Glomerular endothelial cell (primary cell): ENCODE measurements at regions not wholly inside any gene's neighbourhood (a gene's known extent, or its start where the extent isn't known, plus 50 kb on each side); places are given as distances from the start of the nearest gene placed in this dataset.
"Not testable (repeated sequence)": the region's sequence is repeated elsewhere in the genome, so short reads cannot be mapped to it uniquely, and the experiment has no call there.

Source experiments
- DNase-seq: peaks from one replicate; pipeline ENCODE4 v3.0.0-alpha.2; 2011; ENCODE audit warnings: low read depth, low spot score; ENCODE audit errors: extremely low read depth

DNA sequence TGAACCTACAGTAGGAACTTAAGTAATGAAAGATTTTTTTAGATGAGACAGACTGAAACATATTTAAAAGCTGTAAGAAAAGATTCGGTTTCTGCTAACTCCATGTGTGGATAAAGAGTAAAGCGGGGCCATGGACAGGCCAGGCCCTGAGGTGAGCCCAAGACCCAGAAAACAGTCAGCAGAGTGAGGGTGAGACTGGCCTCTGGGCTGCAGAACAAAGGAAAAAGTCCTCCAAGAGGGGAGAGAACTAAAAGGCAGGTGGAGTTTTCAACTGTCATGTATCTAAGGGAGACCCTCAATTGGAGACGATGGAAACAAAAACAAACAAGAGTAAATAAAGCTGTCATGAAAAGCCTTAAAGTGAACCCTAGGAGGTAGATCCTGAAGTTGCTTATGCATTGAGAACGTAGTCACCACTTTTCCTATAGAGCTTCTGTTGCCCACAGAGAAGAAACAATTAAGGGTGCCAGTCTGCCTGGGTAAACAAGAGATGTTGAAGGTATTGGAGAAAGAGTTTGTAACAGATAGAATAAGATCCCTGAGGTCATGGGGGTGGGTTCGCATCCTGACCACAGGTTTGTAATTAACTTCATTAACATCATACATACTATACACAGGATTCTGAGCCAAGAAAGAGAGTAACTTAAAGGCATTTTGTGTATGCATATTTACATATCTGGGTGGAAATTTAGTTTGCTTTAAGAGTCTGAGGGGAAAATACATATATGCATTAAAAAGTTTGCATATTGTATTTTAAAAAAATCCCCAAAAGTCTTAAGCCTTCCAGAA is 268.7 kb upstream of the PDE3A start:
- no peak for DNase-seq

DNA sequence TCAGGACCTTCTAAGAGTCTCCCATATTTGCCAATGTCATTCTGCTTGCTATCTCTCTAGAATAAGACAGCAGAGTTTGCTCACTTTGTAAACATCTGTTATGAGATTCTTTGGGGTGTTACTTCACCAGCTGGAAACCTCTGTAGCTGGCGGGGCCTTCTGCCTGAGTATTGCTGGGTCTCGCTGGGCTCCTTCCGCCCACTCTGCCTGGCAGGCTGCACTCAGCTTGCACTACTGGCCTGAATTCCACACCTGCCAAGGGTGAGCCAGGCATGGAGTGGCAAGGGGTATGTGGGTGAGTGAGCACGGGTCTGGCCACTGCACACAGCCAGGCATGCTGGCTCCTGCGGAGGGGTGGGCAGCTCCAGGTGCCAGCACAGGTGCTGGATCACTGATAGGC is 267.3 kb upstream of the PDE3A start:
- no peak for DNase-seq

DNA sequence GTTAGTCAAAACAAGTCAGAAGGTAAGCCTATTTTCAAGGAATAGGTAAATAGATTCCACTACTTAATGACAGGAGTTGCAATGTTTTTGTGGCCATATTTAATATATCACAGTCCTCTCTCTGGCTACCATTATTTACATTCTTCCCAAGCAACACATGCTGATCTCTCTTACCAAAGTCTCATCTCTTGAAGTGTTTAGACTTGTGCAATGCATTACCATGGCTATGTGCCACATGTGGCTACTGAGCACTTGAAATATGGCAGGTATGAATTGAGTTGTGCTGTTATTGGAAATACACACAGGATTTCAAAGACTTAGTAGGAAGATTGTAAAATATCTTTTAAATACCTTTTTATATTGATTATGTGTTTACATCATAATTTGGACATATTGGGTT is 262.4 kb upstream of the PDE3A start:
- DNase-seq = no peak

DNA sequence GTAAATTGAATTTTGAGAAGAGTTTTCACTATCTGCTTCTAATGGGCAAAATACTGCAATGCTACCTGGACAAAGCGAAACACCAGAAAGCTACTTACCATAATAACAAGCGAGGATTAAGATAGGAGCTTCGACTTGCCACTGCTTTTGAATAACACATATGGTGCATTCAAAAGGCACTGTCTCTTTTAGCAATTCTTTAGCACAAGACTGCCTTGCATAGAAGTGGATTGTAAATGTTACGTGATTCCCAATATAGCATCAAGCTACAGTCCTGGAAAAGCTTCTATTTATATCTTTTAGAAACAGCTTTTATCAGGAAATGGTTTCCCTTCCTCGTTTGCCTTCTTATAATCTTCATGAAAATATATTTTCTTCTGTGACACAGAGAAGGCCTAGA is 258.7 kb upstream of the PDE3A start:
- no peak for DNase-seq

DNA sequence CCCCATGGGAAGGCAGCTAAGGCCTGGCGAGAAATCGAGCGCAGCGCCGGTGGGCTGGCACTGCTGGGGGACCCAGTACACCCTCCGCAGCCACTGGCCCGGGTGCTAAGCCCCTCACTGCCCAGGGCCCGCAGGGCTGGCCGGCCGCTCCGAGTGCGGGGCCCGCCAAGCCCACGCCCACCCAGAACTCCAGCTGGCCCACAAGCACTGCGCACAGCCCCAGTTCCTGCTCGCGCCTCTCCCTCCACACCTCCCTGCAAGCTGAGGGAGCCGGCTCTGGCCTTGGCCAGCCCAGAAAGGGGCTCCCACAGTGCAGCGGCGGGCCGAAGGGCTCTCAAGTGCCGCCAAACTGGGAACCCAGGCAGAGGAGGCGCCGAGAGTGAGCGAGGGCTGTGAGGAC is 253.0 kb upstream of the PDE3A start:
- not testable (repeated sequence) for DNase-seq

DNA sequence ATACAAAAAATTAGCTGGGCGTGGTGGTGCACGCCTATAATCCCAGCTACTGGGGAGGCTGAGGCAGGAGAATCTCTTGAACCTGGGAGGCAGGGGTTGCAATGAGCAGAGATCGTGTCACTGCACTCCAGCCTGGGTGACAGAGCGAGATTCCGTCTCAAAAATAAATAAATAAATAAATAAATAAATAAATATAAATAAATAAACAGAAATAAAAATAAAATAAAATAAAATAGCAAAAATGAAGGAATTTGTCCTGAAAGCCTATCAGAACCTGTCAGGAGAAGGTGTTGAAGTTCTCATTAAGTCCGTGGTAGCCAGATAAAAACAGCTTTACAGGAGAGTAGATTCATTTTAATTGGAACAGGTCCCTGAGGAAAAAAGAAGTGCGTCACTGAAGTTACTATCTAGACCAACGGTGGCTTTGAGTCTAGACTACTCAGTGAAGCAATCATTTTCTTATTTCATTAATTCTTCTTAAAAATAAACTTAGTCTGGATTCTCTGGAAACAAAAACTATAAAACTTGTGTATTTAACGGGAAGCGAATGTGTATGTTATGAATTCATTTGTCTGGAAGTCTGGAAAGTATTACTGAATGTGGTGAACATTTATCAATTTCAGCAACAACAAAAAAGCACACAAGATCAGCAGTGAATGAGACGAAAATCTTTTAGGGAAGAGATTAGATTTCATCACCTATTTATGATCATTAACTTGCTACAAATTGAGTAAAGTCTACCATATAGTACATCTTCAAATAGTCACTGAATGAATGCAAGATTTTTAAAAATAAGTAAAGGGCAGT is 248.5 kb upstream of the PDE3A start:
- peak; percentile 18 for DNase-seq

DNA sequence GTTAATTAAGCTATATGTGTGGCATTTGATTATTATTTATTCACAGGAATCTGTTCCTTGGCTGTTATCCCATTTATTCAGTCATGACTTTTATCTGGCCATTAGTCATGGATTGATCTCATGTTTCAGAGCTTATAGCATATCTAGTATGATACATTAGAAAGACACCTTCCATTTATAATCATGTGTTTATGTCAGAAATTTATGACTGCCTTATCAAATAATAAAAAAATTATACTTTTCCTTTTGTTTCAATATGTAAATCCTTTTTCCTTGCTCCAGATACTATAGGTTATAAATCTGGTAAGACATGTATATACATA is 248.0 kb upstream of the PDE3A start:
- DNase-seq = no peak

DNA sequence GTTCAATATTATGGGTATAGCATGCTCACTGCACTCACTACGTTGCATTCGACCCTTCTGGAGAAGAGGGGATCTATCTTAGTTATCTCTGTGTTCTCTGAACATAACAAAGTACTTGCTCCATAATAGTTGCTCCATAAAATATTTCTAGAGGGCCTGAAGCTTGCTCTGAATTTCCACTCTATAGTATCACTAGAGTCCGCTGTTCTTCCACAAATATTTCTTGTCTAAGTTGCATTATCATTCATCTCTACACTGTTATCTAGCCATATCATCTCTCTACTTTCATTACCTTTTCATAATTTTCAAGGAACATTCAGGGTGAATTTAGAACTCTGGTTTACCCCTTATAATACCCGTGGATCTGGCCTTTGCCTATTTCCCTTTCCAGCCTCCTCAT is 246.1 kb upstream of the PDE3A start:
- DNase-seq = no peak

DNA sequence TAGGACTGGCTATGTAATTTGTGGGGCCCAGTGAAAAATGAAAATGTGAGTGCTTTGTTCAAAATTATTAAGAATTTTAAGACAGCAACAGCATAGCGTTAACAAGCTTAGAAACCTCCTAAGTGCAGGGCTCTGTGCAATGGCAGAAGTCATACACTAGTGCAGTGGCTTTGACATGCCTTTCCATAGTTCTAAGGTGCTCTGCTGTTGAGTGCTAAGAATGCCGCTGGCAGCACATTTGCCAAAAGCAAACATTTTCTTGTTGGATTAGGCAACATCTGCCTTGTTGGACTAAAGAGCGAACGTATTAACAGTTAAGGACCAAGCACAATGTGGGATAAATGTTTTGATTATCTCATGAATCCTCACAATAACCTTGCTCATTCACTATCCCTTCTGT is 244.9 kb upstream of the PDE3A start:
- no peak for DNase-seq

DNA sequence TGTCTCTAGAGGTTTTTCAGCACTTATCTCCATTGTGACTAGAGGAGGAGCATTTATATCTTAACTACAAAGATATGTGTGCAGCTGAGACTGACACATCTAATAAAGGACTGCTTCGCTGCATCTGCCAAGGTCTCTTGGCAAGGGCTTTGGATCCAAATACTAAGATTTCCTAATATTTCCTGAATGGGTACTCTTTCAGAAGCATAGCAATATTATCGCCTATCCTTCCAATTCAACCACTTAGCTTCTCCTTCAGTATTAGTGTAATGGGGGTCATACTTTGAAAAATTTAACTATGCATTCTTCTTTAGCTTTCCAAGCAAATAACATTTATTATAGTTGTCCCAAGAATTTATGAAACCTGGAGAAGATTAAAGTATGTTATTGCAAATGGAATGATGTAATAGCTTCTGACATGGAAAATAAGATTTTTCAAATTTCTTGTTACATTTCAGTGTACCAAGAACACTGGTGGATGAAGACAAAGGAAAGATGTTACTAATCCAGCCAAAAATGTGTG is 243.0 kb upstream of the PDE3A start:
- no peak for DNase-seq

DNA sequence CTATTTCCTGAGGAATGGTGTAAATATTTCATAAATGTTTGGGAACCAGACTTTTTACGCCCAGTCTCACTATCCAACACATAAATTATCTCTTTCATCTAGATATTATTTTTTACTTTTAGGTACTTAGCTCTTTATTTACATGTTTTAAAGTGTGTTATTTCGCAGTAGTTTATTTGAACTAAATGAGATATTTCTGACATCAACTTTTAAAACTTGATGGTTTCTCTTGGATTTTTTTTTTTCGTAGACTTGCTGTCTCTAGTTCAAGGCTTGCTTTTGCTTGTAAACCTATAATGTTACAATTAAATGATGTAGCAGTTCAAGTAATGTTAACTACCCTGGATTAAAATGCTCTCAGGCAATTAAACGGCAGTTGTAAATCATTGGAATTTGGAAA is 241.7 kb upstream of the PDE3A start:
- DNase-seq = no peak

DNA sequence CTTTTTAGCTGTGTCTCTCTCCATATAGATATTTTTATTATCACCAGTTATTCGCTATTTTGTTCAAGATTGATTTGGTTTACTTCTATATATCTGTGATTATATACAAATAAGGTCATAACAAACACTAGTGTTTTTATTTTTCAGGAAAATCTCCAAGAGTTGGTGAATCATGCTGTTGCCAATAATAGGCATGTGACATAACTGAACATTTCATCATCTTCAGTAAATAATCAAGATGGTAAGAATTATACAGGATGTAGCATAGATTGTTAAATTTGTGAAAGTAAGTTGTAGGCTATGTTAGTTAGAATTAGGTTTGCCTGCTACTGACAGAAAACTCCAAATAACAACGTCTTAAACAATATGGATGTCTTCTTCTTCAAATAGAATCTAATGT is 240.9 kb upstream of the PDE3A start:
- DNase-seq = no peak

DNA sequence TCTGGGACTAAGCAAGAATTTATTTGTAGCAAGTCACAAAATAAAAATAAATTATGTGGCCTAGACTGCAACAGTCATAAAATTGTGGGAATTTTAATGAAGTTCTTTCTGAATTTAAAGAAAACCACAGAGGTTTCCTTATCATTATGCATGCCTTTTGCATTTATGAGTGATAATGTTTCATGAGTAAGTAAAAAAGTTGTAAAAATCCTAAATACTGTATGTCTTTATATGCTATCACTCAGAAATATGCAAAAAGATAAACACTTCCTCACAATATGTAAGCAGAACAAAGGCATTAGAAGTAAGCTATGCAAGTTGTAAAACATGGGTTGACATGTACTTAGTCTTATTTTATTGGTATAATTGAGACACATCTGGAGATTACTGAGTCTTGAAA is 239.4 kb upstream of the PDE3A start:
- DNase-seq = no peak

DNA sequence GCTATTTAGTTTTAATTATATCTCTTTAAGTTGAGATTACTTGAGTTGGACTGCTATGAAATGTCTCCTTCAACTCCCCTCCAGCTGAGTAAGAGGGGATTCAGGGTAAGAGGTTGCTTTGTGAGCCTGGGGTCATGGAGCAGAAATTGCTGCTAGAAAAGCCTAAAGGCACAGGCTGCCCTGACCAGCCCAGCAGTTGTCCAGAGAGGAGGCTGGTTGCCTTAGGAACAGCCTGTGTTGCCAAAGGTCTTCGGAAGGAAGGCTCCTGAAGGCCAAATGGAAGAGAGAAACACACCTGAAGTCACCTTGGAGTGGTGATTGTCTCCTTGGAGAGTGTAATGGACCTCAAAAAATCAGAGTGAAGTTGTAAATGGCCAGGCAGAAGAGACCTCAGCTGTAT is 235.5 kb upstream of the PDE3A start:
- DNase-seq = no peak

DNA sequence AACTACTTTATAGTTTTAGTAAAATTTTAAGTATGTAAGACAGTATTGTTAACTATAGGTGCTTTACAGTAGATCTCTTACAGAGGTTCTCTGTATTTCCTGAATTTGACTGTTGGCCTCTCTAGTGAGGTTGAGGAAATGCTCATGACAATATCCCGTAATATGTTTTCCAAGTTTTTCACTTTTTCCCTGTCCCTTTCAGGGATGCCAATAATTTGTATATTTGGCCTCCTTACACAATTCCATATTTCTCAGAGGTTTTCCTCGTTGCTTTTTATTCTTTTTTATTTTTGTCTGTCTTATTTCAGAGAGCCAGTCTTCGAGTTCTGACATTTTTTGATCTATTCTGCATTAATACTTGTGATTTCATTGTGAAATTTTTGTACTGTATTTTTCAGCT is 233.7 kb upstream of the PDE3A start:
- no peak for DNase-seq

DNA sequence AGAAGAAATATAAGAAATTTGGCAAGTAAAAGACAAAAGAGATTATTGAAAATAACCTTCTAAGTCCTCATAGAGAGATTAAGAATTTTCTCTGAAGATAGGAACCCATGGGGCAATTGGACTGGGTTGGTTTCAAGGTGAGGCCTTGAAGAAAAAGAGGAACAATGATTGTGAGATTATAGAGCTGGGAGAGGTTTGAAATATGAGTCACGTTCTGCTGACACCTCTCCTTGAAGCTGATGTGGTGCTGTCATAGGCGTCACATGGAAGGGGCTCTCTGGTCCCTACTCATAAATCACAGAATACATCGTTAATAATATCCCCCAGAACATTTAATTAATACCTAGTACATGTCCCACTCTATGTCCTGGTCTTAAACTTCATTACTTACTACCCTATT is 227.6 kb upstream of the PDE3A start:
- no peak for DNase-seq

DNA sequence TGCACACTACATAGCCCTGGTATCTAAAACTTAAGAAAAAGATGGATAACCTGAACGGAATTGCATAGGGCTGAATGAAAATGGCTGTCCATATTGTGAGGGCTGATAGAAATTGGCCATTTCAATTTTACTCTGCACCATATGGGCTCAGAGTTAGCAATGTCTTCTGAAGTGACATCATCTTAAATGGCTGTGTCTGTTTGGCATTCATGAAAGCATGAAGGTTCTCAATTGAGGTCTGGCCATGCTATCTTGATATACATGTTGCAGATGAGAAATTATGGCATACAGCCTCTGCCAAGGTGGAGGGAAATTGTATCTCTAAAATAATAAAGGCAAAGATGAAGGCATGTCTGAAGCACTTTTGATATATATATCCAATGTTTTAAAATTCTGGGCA is 226.0 kb upstream of the PDE3A start:
- DNase-seq = no peak

DNA sequence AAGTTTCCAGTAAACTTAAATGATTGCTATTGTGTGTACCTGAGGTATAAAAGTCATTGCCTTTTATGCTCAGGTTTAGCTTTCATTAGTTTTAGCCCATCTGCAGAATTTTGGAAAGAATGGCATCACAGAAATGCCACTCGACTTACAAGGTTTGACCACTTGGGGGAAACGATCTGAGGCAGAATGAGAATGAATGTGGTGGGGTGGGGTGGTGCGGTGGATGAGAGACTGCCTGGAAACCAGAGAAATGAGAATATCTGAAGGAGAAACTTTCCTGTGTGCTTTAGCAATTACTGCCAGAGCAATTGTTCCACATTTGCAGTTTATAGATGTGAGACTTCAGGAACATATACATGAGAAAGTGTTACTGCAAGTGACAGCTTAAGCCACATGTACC is 225.4 kb upstream of the PDE3A start:
- DNase-seq = no peak

DNA sequence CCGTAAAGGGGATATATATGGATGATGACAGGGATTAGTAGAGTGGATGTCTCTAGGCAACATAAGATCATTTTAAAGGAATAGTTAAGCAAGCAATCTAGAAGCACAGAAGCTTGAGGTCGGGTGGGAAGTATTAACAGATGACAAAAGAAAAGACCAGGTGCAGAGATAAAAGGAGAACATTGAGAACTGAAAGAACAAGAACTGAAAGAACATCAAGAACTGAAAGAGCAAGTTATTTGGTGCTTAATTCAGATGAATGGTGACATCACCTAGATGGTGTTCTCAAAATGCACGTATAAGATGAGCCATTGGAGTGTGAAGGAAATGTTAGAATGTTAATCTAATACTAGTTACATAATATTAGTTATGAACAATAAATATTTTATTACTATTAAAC is 224.0 kb upstream of the PDE3A start:
- DNase-seq = no peak

DNA sequence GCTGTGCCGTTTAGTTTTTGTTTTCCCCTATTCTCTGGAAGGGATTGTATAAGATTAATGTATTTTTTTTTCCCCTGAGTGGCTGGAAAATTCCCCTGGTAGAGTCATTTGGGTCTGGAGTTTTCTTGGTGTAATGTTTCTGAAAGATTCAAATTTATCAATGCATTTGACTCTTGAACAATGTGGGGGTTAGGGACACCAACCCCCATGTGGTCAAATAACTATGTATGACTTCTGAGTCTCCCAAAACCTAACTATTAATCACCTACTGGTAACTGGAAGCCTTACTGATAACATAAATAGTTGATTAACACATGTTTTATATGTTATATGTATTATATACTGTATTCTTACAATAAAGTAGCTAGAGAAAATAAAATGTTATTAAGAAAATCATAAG is 220.1 kb upstream of the PDE3A start:
- DNase-seq = no peak

DNA sequence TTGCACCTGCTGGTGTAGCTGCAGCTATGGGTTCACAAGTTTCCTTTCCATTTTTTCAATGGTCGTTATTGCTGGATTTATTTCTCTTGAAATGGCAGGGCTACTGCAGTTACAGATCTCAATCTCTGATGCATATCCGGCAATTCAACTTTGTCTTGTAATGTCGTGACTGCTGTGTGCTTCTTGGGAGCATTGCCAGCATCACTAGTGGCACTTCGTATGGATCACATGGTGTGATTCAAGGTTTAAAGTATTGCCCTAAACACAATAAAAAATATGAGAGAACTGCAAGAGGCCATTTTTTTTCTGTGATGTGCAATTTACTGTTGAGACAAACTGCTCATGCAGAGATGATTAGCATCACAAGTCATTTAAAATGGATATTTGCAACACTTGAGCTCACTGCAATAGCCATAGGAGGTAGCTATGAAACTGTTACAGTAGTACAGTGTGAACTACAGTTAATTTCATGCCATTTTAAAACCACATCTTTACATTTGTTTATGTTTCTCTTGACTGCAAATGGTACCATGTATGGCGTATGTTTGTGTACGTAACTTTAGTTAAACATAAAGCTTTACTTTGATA is 217.4 kb upstream of the PDE3A start:
- DNase-seq = peak; percentile 95

DNA sequence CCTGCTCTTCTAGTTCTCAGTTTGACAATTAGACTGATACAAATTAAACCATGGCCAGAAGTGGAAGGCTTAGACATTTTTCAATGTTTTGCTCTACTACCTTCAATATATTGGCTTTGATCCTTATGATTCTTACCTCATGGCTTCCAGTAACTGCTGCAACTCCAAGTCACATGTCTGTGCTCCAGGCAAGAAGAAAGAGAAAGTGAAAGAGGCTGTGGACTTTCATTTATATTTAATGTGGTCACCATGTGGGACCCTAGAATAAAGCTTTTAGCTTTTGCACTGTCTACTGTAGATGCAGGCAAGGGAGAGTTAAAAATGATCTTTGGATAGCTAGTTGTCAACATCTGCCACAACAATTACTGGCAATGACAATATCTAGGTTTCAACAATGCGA is 214.3 kb upstream of the PDE3A start:
- DNase-seq = no peak
